MM.1S (cell line): ENCODE measurements at regions not wholly inside any gene's neighbourhood (a gene's known extent, or its start where the extent isn't known, plus 50 kb on each side); places are given as distances from the start of the nearest gene placed in this dataset.

Source experiments
- DNase-seq: peaks from one replicate; pipeline ENCODE4 v3.0.0-alpha.2; 2015
- H2AFZ ChIP-seq: fragments of 300-600 bp; sonication (generic); 2 replicates; pipeline ENCODE4 v1.6.0; 2016; ENCODE audit warnings: antibody characterized with exemption, low read length
- H3F3A ChIP-seq: fragments of 300-600 bp; sonication (generic); 2 replicates; pipeline ENCODE4 v1.6.1; 2016; ENCODE audit warnings: mild to moderate bottlenecking, antibody characterized with exemption, low read length, moderate library complexity, mixed read lengths; ENCODE audit not compliant: insufficient read depth
- H3K27ac ChIP-seq: fragments of 300-600 bp; sonication (generic); 2 replicates; pipeline ENCODE4 v1.5.1; 2016; ENCODE audit warnings: mild to moderate bottlenecking, low read length
- H3K27me3 ChIP-seq: fragments of 300-600 bp; sonication (generic); replicated peaks from 2 replicates; pipeline ENCODE4 v1.6.0; 2016; ENCODE audit warnings: low read length; ENCODE audit not compliant: insufficient read depth
- H3K36me3 ChIP-seq: fragments of 300-600 bp; sonication (generic); replicated peaks from 2 replicates; pipeline ENCODE4 v1.6.1; 2016; ENCODE audit warnings: mild to moderate bottlenecking, low read length, mixed read lengths; ENCODE audit not compliant: insufficient read depth
- H3K4me1 ChIP-seq: fragments of 300-600 bp; sonication (generic); 2 replicates; pipeline ENCODE4 v1.6.1; 2016; ENCODE audit warnings: low read length, mixed read lengths
- H3K4me2 ChIP-seq: fragments of 300-600 bp; sonication (generic); 2 replicates; pipeline ENCODE4 v1.6.0; 2016; ENCODE audit warnings: low read depth, low read length
- H3K4me3 ChIP-seq: fragments of 300-600 bp; sonication (generic); 2 replicates; pipeline ENCODE4 v1.5.1; 2016; ENCODE audit warnings: low read length, mixed read lengths
- H3K79me2 ChIP-seq: fragments of 300-600 bp; sonication (generic); 2 replicates; pipeline ENCODE4 v1.6.1; 2016; ENCODE audit warnings: mixed run types, low read length, mixed read lengths
- H3K9ac ChIP-seq: fragments of 300-600 bp; sonication (generic); 2 replicates; pipeline ENCODE4 v1.6.1; 2016; ENCODE audit warnings: low read length, mixed read lengths
- H3K9me2 ChIP-seq: fragments of 300-600 bp; sonication (generic); replicated peaks from 2 replicates; pipeline ENCODE4 v1.6.1; 2016; ENCODE audit warnings: mild to moderate bottlenecking, low read length, mixed read lengths; ENCODE audit not compliant: insufficient read depth
- H3K9me3 ChIP-seq: fragments of 300-600 bp; sonication (generic); replicated peaks from 2 replicates; pipeline ENCODE4 v1.6.1; 2016; ENCODE audit warnings: mild to moderate bottlenecking, low read length, mixed read lengths; ENCODE audit not compliant: insufficient read depth
- H4K20me1 ChIP-seq: fragments of 300-600 bp; sonication (generic); 2 replicates; pipeline ENCODE4 v1.6.1; 2016; ENCODE audit warnings: mild to moderate bottlenecking, low read length, moderate library complexity, mixed read lengths; ENCODE audit not compliant: insufficient read depth
- CTCF ChIP-seq: fragments of 300-600 bp; sonication (generic); IDR thresholded peaks from 2 replicates; pipeline ENCODE4 v1.5.1; 2016; ENCODE audit warnings: antibody characterized with exemption, low read length, mixed read lengths
- EZH2 ChIP-seq: fragments of 300-600 bp; sonication (generic); optimal IDR thresholded peaks from 2 replicates; pipeline ENCODE3; 2017; ENCODE audit warnings: low read depth, mild to moderate bottlenecking, antibody characterized with exemption, low read length, mixed read lengths
- EZH2phosphoT487 ChIP-seq: fragments of 300-600 bp; sonication (generic); IDR thresholded peaks from 2 replicates; pipeline ENCODE4 v1.6.1; 2018; ENCODE audit warnings: antibody characterized with exemption, low read length

GRCh38 chr3:127367593-127367992 is 79.7 kb upstream of the PRR20G start:
- no peaks in the 10 kb centered on the region for H3K9me2 ChIP-seq
- H3K4me1 ChIP-seq, result no peaks in the 10 kb centered on the region
- H2AFZ ChIP-seq, result no peak overlapping the region
- no peak overlapping the region for H3K27ac ChIP-seq
- no peaks in the 10 kb centered on the region for H4K20me1 ChIP-seq
- no peaks in the 10 kb centered on the region for H3F3A ChIP-seq
- H3K27me3 ChIP-seq, result 0 out of 2 replicates have a peak, but pooled peaks cover 6% of the 10 kb centered on the region
- H3K9me3 ChIP-seq, result no peaks in the 10 kb centered on the region
- TF ChIP-seq EZH2 (no peak), EZH2phosphoT487 (no peak), CTCF (no peak)
- H3K79me2 ChIP-seq, result no peaks in the 10 kb centered on the region
- DNase-seq, result no peak
- no peak overlapping the region for H3K9ac ChIP-seq
- H3K36me3 ChIP-seq, result no peaks in the 10 kb centered on the region
- no peak overlapping the region for H3K4me3 ChIP-seq
- H3K4me2 ChIP-seq, result no peak overlapping the region

DNA sequence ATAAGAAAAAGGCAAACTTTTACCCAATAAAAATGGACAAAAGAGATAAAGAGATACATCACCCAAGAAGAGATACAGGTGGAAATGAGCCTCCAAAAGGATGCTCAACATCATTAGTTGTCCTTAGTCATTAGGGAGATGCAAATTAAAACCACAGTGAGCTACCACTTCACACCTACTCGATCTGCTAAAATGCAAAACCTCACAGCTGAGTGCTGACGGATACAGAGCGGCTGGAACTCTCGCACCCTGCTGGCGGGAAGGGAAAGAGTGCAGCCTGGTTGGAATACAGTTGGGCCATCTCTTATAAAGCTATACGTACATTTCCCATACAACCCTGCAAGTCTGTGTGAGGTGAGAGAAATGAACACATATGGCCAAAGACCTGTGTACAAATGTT is 78.5 kb upstream of the PRR20G start:
- Histone ChIP-seq H2AFZ (no peak overlapping the region), H3K4me3 (no peak overlapping the region), H3F3A (no peaks in the 10 kb centered on the region), H3K9ac (no peak overlapping the region), H3K79me2 (no peaks in the 10 kb centered on the region), H3K9me2 (no peaks in the 10 kb centered on the region), H3K36me3 (no peaks in the 10 kb centered on the region), H3K27ac (no peak overlapping the region), H3K4me2 (no peak overlapping the region), H3K27me3 (no peaks in the 10 kb centered on the region), H3K9me3 (no peaks in the 10 kb centered on the region), H3K4me1 (no peaks in the 10 kb centered on the region), H4K20me1 (no peaks in the 10 kb centered on the region)
- no peak for DNase-seq
- TF ChIP-seq CTCF, result no peak
- no peak for TF ChIP-seq EZH2
- no peak for TF ChIP-seq EZH2phosphoT487

GRCh38 chr3:127365163-127365798 is 77.4 kb upstream of the PRR20G start:
- no peak overlapping the region for H3K27ac ChIP-seq
- H3K79me2 ChIP-seq, result no peaks in the 10 kb centered on the region
- no peaks in the 10 kb centered on the region for H3K9me2 ChIP-seq
- TF ChIP-seq CTCF (no peak), EZH2phosphoT487 (no peak), EZH2 (no peak)
- DNase-seq, result no peak
- H3K4me3 ChIP-seq, result no peak overlapping the region
- H3K4me1 ChIP-seq, result no peaks in the 10 kb centered on the region
- no peaks in the 10 kb centered on the region for H3K9me3 ChIP-seq
- H4K20me1 ChIP-seq, result no peaks in the 10 kb centered on the region
- H3K27me3 ChIP-seq, result no peaks in the 10 kb centered on the region
- H3F3A ChIP-seq, result no peaks in the 10 kb centered on the region
- H2AFZ ChIP-seq, result no peak overlapping the region
- H3K9ac ChIP-seq, result no peak overlapping the region
- H3K36me3 ChIP-seq, result no peaks in the 10 kb centered on the region
- no peak overlapping the region for H3K4me2 ChIP-seq
